ENCODE measurements at regions not wholly inside any gene's neighbourhood (a gene's known extent, or its start where the extent isn't known, plus 50 kb on each side); places are given as distances from the start of the nearest gene placed in this dataset.

GRCh38 chr14:55807053-55807880 is 227.3 kb downstream of the KTN1 start:
- no peak for TF ChIP-seq CTCF (conservative IDR thresholded peaks at IDR 0.05; ENCODE audit: low read depth, low read length)
- TF ChIP-seq RCOR1 (IDR thresholded peaks at IDR 0.05; ENCODE audit: insufficient replicate concordance, low read length) = no peak
- no peak for TF ChIP-seq MAFK (IDR thresholded peaks at IDR 0.05; ENCODE audit: low read depth, low read length)
- TF ChIP-seq ELK1 (IDR thresholded peaks at IDR 0.05; ENCODE audit: borderline replicate concordance, low read depth, low read length) = no peak
- no peak for TF ChIP-seq CEBPB (IDR thresholded peaks at IDR 0.05; ENCODE audit: low read depth, low read length)
- no peak for TF ChIP-seq MAZ (IDR thresholded peaks at IDR 0.05; ENCODE audit: borderline replicate concordance, low read depth, low read length)
- TF ChIP-seq CHD1 (IDR thresholded peaks at IDR 0.05; ENCODE audit: low read depth, low read length) = no peak
- no peak for TF ChIP-seq SMC3 (IDR thresholded peaks at IDR 0.05; ENCODE audit: low read depth, low read length)
